ENCODE measurements at regions not wholly inside any gene's neighbourhood (a gene's known extent, or its start where the extent isn't known, plus 50 kb on each side); places are given as distances from the start of the nearest gene placed in this dataset.

- TF ChIP-seq, protein P1, sequence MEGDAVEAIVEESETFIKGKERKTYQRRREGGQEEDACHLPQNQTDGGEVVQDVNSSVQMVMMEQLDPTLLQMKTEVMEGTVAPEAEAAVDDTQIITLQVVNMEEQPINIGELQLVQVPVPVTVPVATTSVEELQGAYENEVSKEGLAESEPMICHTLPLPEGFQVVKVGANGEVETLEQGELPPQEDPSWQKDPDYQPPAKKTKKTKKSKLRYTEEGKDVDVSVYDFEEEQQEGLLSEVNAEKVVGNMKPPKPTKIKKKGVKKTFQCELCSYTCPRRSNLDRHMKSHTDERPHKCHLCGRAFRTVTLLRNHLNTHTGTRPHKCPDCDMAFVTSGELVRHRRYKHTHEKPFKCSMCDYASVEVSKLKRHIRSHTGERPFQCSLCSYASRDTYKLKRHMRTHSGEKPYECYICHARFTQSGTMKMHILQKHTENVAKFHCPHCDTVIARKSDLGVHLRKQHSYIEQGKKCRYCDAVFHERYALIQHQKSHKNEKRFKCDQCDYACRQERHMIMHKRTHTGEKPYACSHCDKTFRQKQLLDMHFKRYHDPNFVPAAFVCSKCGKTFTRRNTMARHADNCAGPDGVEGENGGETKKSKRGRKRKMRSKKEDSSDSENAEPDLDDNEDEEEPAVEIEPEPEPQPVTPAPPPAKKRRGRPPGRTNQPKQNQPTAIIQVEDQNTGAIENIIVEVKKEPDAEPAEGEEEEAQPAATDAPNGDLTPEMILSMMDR (IDR thresholded peaks at IDR 0.05) = no peak
- TF ChIP-seq POLR2A (IDR thresholded peaks at IDR 0.05) = no peak
Measured at GRCh38 chr6:24064832-24065231, 61.2 kb upstream of the NRSN1 start.
